ENCODE measurements at regions not wholly inside any gene's neighbourhood (a gene's known extent, or its start where the extent isn't known, plus 50 kb on each side); places are given as distances from the start of the nearest gene placed in this dataset.

- DNase-seq (ENCODE audit: low spot score): no peak
Measured at GRCh38 chrX:143571521-143571920, 54.2 kb upstream of the SPANXN3 start.

- DNase-seq (ENCODE audit: low spot score): peak; percentile 0
Measured at GRCh38 chrX:143570782-143571181, 53.5 kb upstream of the SPANXN3 start.

GRCh38 chrX:143568467-143568866 is 51.2 kb upstream of the SPANXN3 start:
- DNase-seq (ENCODE audit: low spot score): no peak

Measured in SW480 (cell line).